GM23248 (cell line): ENCODE measurements at regions not wholly inside any gene's neighbourhood (a gene's known extent, or its start where the extent isn't known, plus 50 kb on each side); places are given as distances from the start of the nearest gene placed in this dataset.

ENCODE experiments used
- EZH2 ChIP-seq: fragments of 200-600 bp; sonication (generic); IDR thresholded peaks from 2 replicates; pipeline ENCODE4 v1.6.1; 2018; ENCODE audit warnings: antibody characterized with exemption, mild to moderate bottlenecking; ENCODE audit not compliant: insufficient read depth, poor library complexity, severe bottlenecking
- EZH2phosphoT487 ChIP-seq: fragments of 200-600 bp; sonication (generic); IDR thresholded peaks from 2 replicates; pipeline ENCODE4 v1.6.1; 2018; ENCODE audit warnings: antibody characterized with exemption, moderate library complexity, mild to moderate bottlenecking, low read depth; ENCODE audit not compliant: insufficient read depth

GRCh38 chr4:95643627-95644026, 94.9 kb upstream of the UNC5C start:
- TF ChIP-seq EZH2: no peak
- TF ChIP-seq EZH2phosphoT487: no peak
